Activated T-helper 2 cell treated with anti-CD3 and anti-CD28 coated beads, Interferon-gamma antibody, Interleukin-2, Interleukin-4, amounts not matched to agents 10 μg/mL and 5 μg/mL and 100 μg/mL, durations not matched to agents 14 hours and 24 hours and 36 hours (primary cell): ENCODE measurements at regions not wholly inside any gene's neighbourhood (a gene's known extent, or its start where the extent isn't known, plus 50 kb on each side); places are given as distances from the start of the nearest gene placed in this dataset.
"Not testable (repeated sequence)": the region's sequence is repeated elsewhere in the genome, so short reads cannot be mapped to it uniquely, and the experiment has no call there.

Source experiments
- DNase-seq: peaks from one replicate; pipeline ENCODE4 v3.0.0; 2021; ENCODE audit warnings: low spot score
- H3K27ac Mint-ChIP-seq: one replicate; pipeline ENCODE4 v1.8.0; 2021; ENCODE audit warnings: mixed read lengths
- H3K27me3 Mint-ChIP-seq: one replicate; pipeline ENCODE4 v1.8.0; 2021; ENCODE audit warnings: low read depth, mixed read lengths
- H3K36me3 Mint-ChIP-seq: one replicate; pipeline ENCODE4 v1.8.0; 2021; ENCODE audit warnings: low read depth, mixed read lengths
- H3K4me1 Mint-ChIP-seq: one replicate; pipeline ENCODE4 v1.8.0; 2021; ENCODE audit warnings: low read depth, mixed read lengths
- H3K4me3 Mint-ChIP-seq: one replicate; pipeline ENCODE4 v1.8.0; 2021; ENCODE audit warnings: low read depth, mild to moderate bottlenecking, moderate library complexity, mixed read lengths
- H3K9me3 Mint-ChIP-seq: one replicate; pipeline ENCODE4 v1.8.0; 2021; ENCODE audit warnings: mixed read lengths
- intact Hi-C: fragments of 100-400 bp; cut with micrococcal nuclease; formaldehyde crosslinking; loops from one replicate; pipeline ENCODE4 v1.15.1; 2023

GRCh38 chr1:18569811-18570545, 60.7 kb upstream of the PAX7 start:
- DNase-seq: no peak
- Mint-ChIP-seq H3K36me3 (no peaks in the 10 kb centered on the region), H3K27me3 (peaks cover 4% of the 10 kb centered on the region), H3K4me3 (no peak overlapping the region), H3K9me3 (no peaks in the 10 kb centered on the region), H3K4me1 (no peaks in the 10 kb centered on the region), H3K27ac (no peak overlapping the region)
- intact Hi-C loops: no loop called here

- no peaks in the 10 kb centered on the region for H3K9me3 Mint-ChIP-seq
- H3K27me3 Mint-ChIP-seq: peaks cover 3% of the 10 kb centered on the region
- no peaks in the 10 kb centered on the region for H3K4me1 Mint-ChIP-seq
- no peak overlapping the region for H3K4me3 Mint-ChIP-seq
- no peak overlapping the region for H3K27ac Mint-ChIP-seq
- intact Hi-C loops: no loop called here
- no peaks in the 10 kb centered on the region for H3K36me3 Mint-ChIP-seq
- no peak for DNase-seq
Measured at GRCh38 chr1:18571275-18571674, 59.4 kb upstream of the PAX7 start.

- H3K27me3 Mint-ChIP-seq: no peaks in the 10 kb centered on the region
- no peaks in the 10 kb centered on the region for H3K4me1 Mint-ChIP-seq
- no peak overlapping the region for H3K4me3 Mint-ChIP-seq
- H3K36me3 Mint-ChIP-seq: no peaks in the 10 kb centered on the region
- DNase-seq: no peak
- no peaks in the 10 kb centered on the region for H3K9me3 Mint-ChIP-seq
- H3K27ac Mint-ChIP-seq: no peak overlapping the region
- intact Hi-C loops: no loop called here
Measured at GRCh38 chr1:18572022-18572880, 58.4 kb upstream of the PAX7 start.

- Mint-ChIP-seq H3K27ac (no peak overlapping the region), H3K4me1 (no peaks in the 10 kb centered on the region), H3K36me3 (no peaks in the 10 kb centered on the region)
Measured at GRCh38 chr1:18573170-18573569, 57.5 kb upstream of the PAX7 start.

GRCh38 chr1:18574754-18575153, 55.9 kb upstream of the PAX7 start:
- H3K27ac Mint-ChIP-seq: no peak overlapping the region

More at GRCh38 chr1:18573170-18573569, 57.5 kb upstream of the PAX7 start:
- Mint-ChIP-seq H3K27me3 (no peaks in the 10 kb centered on the region), H3K9me3 (no peaks in the 10 kb centered on the region), H3K4me3 (no peak overlapping the region)
- intact Hi-C loops: no loop called here
- no peak for DNase-seq

GRCh38 chr1:18575620-18576019, 55.0 kb upstream of the PAX7 start:
- intact Hi-C loops: no loop called here
- Mint-ChIP-seq H3K9me3 (no peaks in the 10 kb centered on the region), H3K4me3 (no peak overlapping the region), H3K27ac (no peak overlapping the region), H3K27me3 (no peaks in the 10 kb centered on the region), H3K36me3 (no peaks in the 10 kb centered on the region), H3K4me1 (no peaks in the 10 kb centered on the region)
- DNase-seq: peak; percentile 20

More at GRCh38 chr1:18574754-18575153, 55.9 kb upstream of the PAX7 start:
- no peaks in the 10 kb centered on the region for H3K36me3 Mint-ChIP-seq
- no peaks in the 10 kb centered on the region for H3K27me3 Mint-ChIP-seq
- no peaks in the 10 kb centered on the region for H3K9me3 Mint-ChIP-seq
- H3K4me1 Mint-ChIP-seq: no peaks in the 10 kb centered on the region
- no peak overlapping the region for H3K4me3 Mint-ChIP-seq
- intact Hi-C loops: no loop called here
- no peak for DNase-seq

- Mint-ChIP-seq H3K4me3 (no peak overlapping the region), H3K27me3 (no peaks in the 10 kb centered on the region), H3K4me1 (no peaks in the 10 kb centered on the region), H3K9me3 (no peaks in the 10 kb centered on the region), H3K27ac (no peak overlapping the region), H3K36me3 (no peaks in the 10 kb centered on the region)
- DNase-seq: no peak
- intact Hi-C loops: no loop called here
Measured at GRCh38 chr1:18578271-18578670, 52.4 kb upstream of the PAX7 start.

GRCh38 chr1:18579267-18579666, 51.4 kb upstream of the PAX7 start:
- H3K4me3 Mint-ChIP-seq, intact Hi-C loops, DNase-seq, H3K36me3 Mint-ChIP-seq, H3K4me1 Mint-ChIP-seq, H3K9me3 Mint-ChIP-seq, H3K27ac Mint-ChIP-seq, H3K27me3 Mint-ChIP-seq: not testable (repeated sequence)

- Mint-ChIP-seq H3K27me3 (no peaks in the 10 kb centered on the region), H3K4me1 (no peaks in the 10 kb centered on the region), H3K9me3 (no peaks in the 10 kb centered on the region), H3K4me3 (no peak overlapping the region), H3K27ac (no peak overlapping the region), H3K36me3 (no peaks in the 10 kb centered on the region)
- intact Hi-C loops: no loop called here
- DNase-seq: no peak
Measured at GRCh38 chr1:18580047-18580446, 50.6 kb upstream of the PAX7 start.

- no peaks in the 10 kb centered on the region for H3K27me3 Mint-ChIP-seq
- no peak for DNase-seq
- no peaks in the 10 kb centered on the region for H3K4me1 Mint-ChIP-seq
- H3K9me3 Mint-ChIP-seq: no peaks in the 10 kb centered on the region
- H3K27ac Mint-ChIP-seq: no peak overlapping the region
- intact Hi-C loops: no loop called here
- H3K36me3 Mint-ChIP-seq: no peaks in the 10 kb centered on the region
- H3K4me3 Mint-ChIP-seq: no peak overlapping the region
Measured at GRCh38 chr1:18580691-18581419, 49.8 kb upstream of the PAX7 start.
